GM23248 (cell line): ENCODE measurements at regions not wholly inside any gene's neighbourhood (a gene's known extent, or its start where the extent isn't known, plus 50 kb on each side); places are given as distances from the start of the nearest gene placed in this dataset.
"Not testable (repeated sequence)": the region's sequence is repeated elsewhere in the genome, so short reads cannot be mapped to it uniquely, and the experiment has no call there.

ENCODE experiments used
- DNase-seq: peaks from one replicate; pipeline ENCODE4 v3.0.0-alpha.2; 2015
- H2AFZ ChIP-seq: fragments of 200-600 bp; sonication (generic); 2 replicates; pipeline ENCODE4 v1.6.1; 2016; ENCODE audit warnings: antibody characterized with exemption
- H3F3A ChIP-seq: fragments of 200-600 bp; sonication (generic); 2 replicates; pipeline ENCODE4 v1.6.1; 2016; ENCODE audit warnings: mild to moderate bottlenecking, antibody characterized with exemption, mixed run types; ENCODE audit not compliant: insufficient read depth
- H3K27ac ChIP-seq: fragments of 200-600 bp; sonication (generic); 2 replicates; pipeline ENCODE4 v1.5.1; 2016; ENCODE audit warnings: mild to moderate bottlenecking
- H3K27me3 ChIP-seq: fragments of 200-600 bp; sonication (generic); replicated peaks from 2 replicates; pipeline ENCODE4 v1.6.1; 2016; ENCODE audit warnings: mild to moderate bottlenecking; ENCODE audit not compliant: insufficient read depth
- H3K36me3 ChIP-seq: fragments of 200-600 bp; sonication (generic); 2 replicates; pipeline ENCODE4 v1.6.1; 2016; ENCODE audit warnings: low read depth, mild to moderate bottlenecking
- H3K4me1 ChIP-seq: fragments of 200-600 bp; sonication (generic); 2 replicates; pipeline ENCODE4 v1.6.1; 2016; ENCODE audit warnings: mild to moderate bottlenecking; ENCODE audit not compliant: insufficient read depth
- H3K4me2 ChIP-seq: fragments of 200-600 bp; sonication (generic); one replicate; pipeline ENCODE4 v1.6.1; 2016; ENCODE audit warnings: mild to moderate bottlenecking; ENCODE audit not compliant: unreplicated experiment
- H3K4me3 ChIP-seq: fragments of 200-600 bp; sonication (generic); 2 replicates; pipeline ENCODE4 v1.5.1; 2016; ENCODE audit warnings: mild to moderate bottlenecking
- H3K79me2 ChIP-seq: fragments of 200-600 bp; sonication (generic); 2 replicates; pipeline ENCODE4 v1.6.1; 2016; ENCODE audit warnings: mild to moderate bottlenecking; ENCODE audit not compliant: insufficient read depth
- H3K9ac ChIP-seq: fragments of 200-600 bp; sonication (generic); 2 replicates; pipeline ENCODE4 v1.6.1; 2016; ENCODE audit warnings: mild to moderate bottlenecking
- H3K9me2 ChIP-seq: fragments of 200-600 bp; sonication (generic); 2 replicates; pipeline ENCODE4 v1.6.1; 2016; ENCODE audit warnings: mixed run types, mild to moderate bottlenecking, moderate library complexity; ENCODE audit not compliant: insufficient read depth
- H3K9me3 ChIP-seq: fragments of 200-600 bp; sonication (generic); one replicate; pipeline ENCODE4 v1.6.1; 2017; ENCODE audit warnings: low read depth
- H4K20me1 ChIP-seq: fragments of 200-600 bp; sonication (generic); 2 replicates; pipeline ENCODE4 v1.6.0; 2016; ENCODE audit not compliant: insufficient read depth
- EZH2 ChIP-seq: fragments of 200-600 bp; sonication (generic); IDR thresholded peaks from 2 replicates; pipeline ENCODE4 v1.6.1; 2018; ENCODE audit warnings: antibody characterized with exemption, mild to moderate bottlenecking; ENCODE audit not compliant: insufficient read depth, poor library complexity, severe bottlenecking
- EZH2phosphoT487 ChIP-seq: fragments of 200-600 bp; sonication (generic); IDR thresholded peaks from 2 replicates; pipeline ENCODE4 v1.6.1; 2018; ENCODE audit warnings: antibody characterized with exemption, moderate library complexity, mild to moderate bottlenecking, low read depth; ENCODE audit not compliant: insufficient read depth
- WGBS, 2 experiments: methylation state at CpG; one replicate each; pipeline ENCODE4 v1.1.6; 2015 to 2017; ENCODE audit warnings: low lambda C conversion rate in 2 of 2, low coverage in 1 of 2; ENCODE audit errors: missing lambda C conversion rate in 2 of 2; 5-methylcytosine and 5-hydroxymethylcytosine counted together
- in situ Hi-C: fragments of 300-500 bp; cut with MboI; formaldehyde crosslinking; loops from 2 replicates; pipeline ENCODE4 v1.15.0; 2020

- Histone ChIP-seq H3K36me3 (no peaks in the 10 kb centered on the region), H3K79me2 (no peaks in the 10 kb centered on the region), H3K9me3 (no peaks in the 10 kb centered on the region), H3K9ac (no peak overlapping the region), H3K9me2 (no peaks in the 10 kb centered on the region), H2AFZ (no peak overlapping the region), H3K27ac (no peak overlapping the region), H3K27me3 (no peaks in the 10 kb centered on the region), H3F3A (no peaks in the 10 kb centered on the region), H3K4me1 (no peaks in the 10 kb centered on the region), H3K4me3 (no peak overlapping the region), H3K4me2 (no peak overlapping the region), H4K20me1 (no peaks in the 10 kb centered on the region)
- TF ChIP-seq EZH2phosphoT487 (no peak), EZH2 (no peak)
- 11 to 19% methylated on average over 1 of the region's 1 CpG for WGBS, 2 experiments
- in situ Hi-C loops, result no loop called here
- DNase-seq, result no peak
Observed at GRCh38 chr2:176926453-176926852, 286.1 kb upstream of the HNRNPA3 start.

- H3K4me3 ChIP-seq, H3K9ac ChIP-seq, H4K20me1 ChIP-seq, H3K36me3 ChIP-seq, H3K9me3 ChIP-seq, H3F3A ChIP-seq, H3K4me2 ChIP-seq, H3K9me2 ChIP-seq, in situ Hi-C loops, H3K79me2 ChIP-seq, DNase-seq, H3K27me3 ChIP-seq, H3K4me1 ChIP-seq, H2AFZ ChIP-seq, H3K27ac ChIP-seq: not testable (repeated sequence)
- WGBS, 2 experiments, result 20% methylated on average over 2 of the region's 2 CpGs
Observed at GRCh38 chr2:176929387-176929786, 283.2 kb upstream of the HNRNPA3 start.

GRCh38 chr2:176931588-176932563 is 280.7 kb upstream of the HNRNPA3 start:
- TF ChIP-seq EZH2phosphoT487, result no peak
- no peak for TF ChIP-seq EZH2
- 0 out of 2 replicates have a peak, but pooled peaks cover 14% of the 10 kb centered on the region for H3K27me3 ChIP-seq
- H3K4me1 ChIP-seq, result no peaks in the 10 kb centered on the region
- H3K36me3 ChIP-seq, result no peaks in the 10 kb centered on the region
- 76 to 77% methylated on average over 8 of the region's 8 CpGs for WGBS, 2 experiments
- H3K9ac ChIP-seq, result no peak overlapping the region
- no peaks in the 10 kb centered on the region for H3K79me2 ChIP-seq
- H3K9me3 ChIP-seq, result no peaks in the 10 kb centered on the region
- no peak overlapping the region for H2AFZ ChIP-seq
- no peak overlapping the region for H3K27ac ChIP-seq
- H3K4me3 ChIP-seq, result no peak overlapping the region
- no peaks in the 10 kb centered on the region for H3K9me2 ChIP-seq
- H3F3A ChIP-seq, result no peaks in the 10 kb centered on the region
- no peak overlapping the region for H3K4me2 ChIP-seq
- DNase-seq, result peak; percentile 30
- no peaks in the 10 kb centered on the region for H4K20me1 ChIP-seq
- in situ Hi-C loops, result no loop called here

- H3K4me3 ChIP-seq, result no peak overlapping the region
- H4K20me1 ChIP-seq, result no peaks in the 10 kb centered on the region
- in situ Hi-C loops, result no loop called here
- TF ChIP-seq EZH2 (no peak), EZH2phosphoT487 (no peak)
- H2AFZ ChIP-seq, result no peak overlapping the region
- no peak overlapping the region for H3K27ac ChIP-seq
- no peak for DNase-seq
- no peaks in the 10 kb centered on the region for H3K79me2 ChIP-seq
- H3K27me3 ChIP-seq, result peaks cover 21% of the 10 kb centered on the region; the same call in 1 of the 2 replicates
- no peaks in the 10 kb centered on the region for H3K4me1 ChIP-seq
- no peaks in the 10 kb centered on the region for H3K9me2 ChIP-seq
- no peak overlapping the region for H3K4me2 ChIP-seq
- H3K36me3 ChIP-seq, result no peaks in the 10 kb centered on the region
- H3K9me3 ChIP-seq, result no peaks in the 10 kb centered on the region
- WGBS, 2 experiments, result 69 to 71% methylated on average over 5 of the region's 5 CpGs
- no peaks in the 10 kb centered on the region for H3F3A ChIP-seq
- H3K9ac ChIP-seq, result no peak overlapping the region
Observed at GRCh38 chr2:176934131-176934530, 278.5 kb upstream of the HNRNPA3 start.
